HCT116 (cell line): ENCODE measurements at regions not wholly inside any gene's neighbourhood (a gene's known extent, or its start where the extent isn't known, plus 50 kb on each side); places are given as distances from the start of the nearest gene placed in this dataset.

Experiments used
- ATAC-seq: fragments of 200-7000 bp; cut with Tn5 transposase; 2 replicates; pipeline ENCODE4 v1.9.1; 2020; ENCODE audit warnings: mild to moderate bottlenecking, moderate library complexity
- BruUV-seq: library from RNA; stranded (reverse); fragments of 400-500 nt; replicated peaks from 2 replicates; lab custom pipeline; 2021; lab: Mats Ljungman, UMichigan
- CTCF ChIA-PET: fragments of 300-600 bp; sonication (Branson Sonifier 250); formaldehyde crosslinking; loops from one replicate; lab custom pipeline; 2021; ENCODE audit warnings: antibody characterized with exemption; lab: Charles Lee
- POLR2A ChIA-PET: fragments of 300-600, 350-600 bp; sonication (Branson Sonifier 250); formaldehyde crosslinking; loops from one replicate; lab custom pipeline; 2021; ENCODE audit warnings: antibody characterized with exemption; lab: Charles Lee
- RAD21 ChIA-PET, 2 experiments: fragments of 300-600 bp; sonication (Branson Sonifier 250); formaldehyde crosslinking; loops; one replicate each; lab custom pipeline; 2023; ENCODE audit warnings: low total read pairs in 2 of 2; ENCODE audit not compliant: uncharacterized antibody in 2 of 2, unreplicated experiment in 2 of 2, low non-redundant PET in 1 of 2; lab: Charles Lee
- DNase-seq: peaks from one replicate; pipeline ENCODE4 v3.0.0-alpha.2; 2010; ENCODE audit warnings: low read depth, low spot score
- H2AFZ ChIP-seq: fragments of 200-600 bp; shearing (Covaris generic), sonication (generic); 2 replicates; pipeline ENCODE4 v1.6.1; 2017; ENCODE audit warnings: low read depth, mixed run types, mixed read lengths, antibody characterized with exemption, low read length; ENCODE audit not compliant: poor library complexity, severe bottlenecking
- H3K27ac ChIP-seq: 2 replicates; pipeline ENCODE4 v1.5.1; 2012; ENCODE audit warnings: low read depth, low read length
- H3K27me3 ChIP-seq: fragments of 200-600 bp; sonication (generic); 2 replicates; pipeline ENCODE4 v1.6.1; 2016; ENCODE audit warnings: mixed run types, low read length, mixed read lengths; ENCODE audit not compliant: insufficient read depth
- H3K36me3 ChIP-seq, 2 experiments: fragments of 200-500 bp in 1 of 2; fragments of 200-600 bp in 1 of 2; sonication (Bioruptor generic) in 1 of 2; sonication (generic) in 1 of 2; 2 replicates each; pipeline versions ENCODE4 v1.5.1 to v1.6.1; 2014 to 2016; ENCODE audit warnings: low read length in 2 of 2, inconsistent platforms in 1 of 2, mixed read lengths in 1 of 2, mixed run types in 1 of 2; ENCODE audit not compliant: insufficient read depth in 2 of 2, control insufficient read depth in 1 of 2
- H3K4me1 ChIP-seq, 2 experiments: fragments of 200-600 bp in 1 of 2; sonication (generic) in 1 of 2; 2 replicates each; pipeline versions ENCODE4 v1.5.1 to v1.6.1; 2012 to 2017; ENCODE audit warnings: low read length in 2 of 2, inconsistent platforms in 1 of 2, mild to moderate bottlenecking in 1 of 2, mixed read lengths in 1 of 2, mixed run types in 1 of 2, moderate library complexity in 1 of 2; ENCODE audit not compliant: insufficient read depth in 2 of 2, control insufficient read depth in 1 of 2
- H3K4me2 ChIP-seq: fragments of 200-600 bp; sonication (generic); 2 replicates; pipeline ENCODE4 v1.6.1; 2017; ENCODE audit warnings: mixed run types, low read length, mixed read lengths
- H3K4me3 ChIP-seq, 2 experiments: fragments of 200-600 bp in 1 of 2; sonication (generic) in 1 of 2; replicated peaks in 1 of 2; 2 replicates each; pipeline ENCODE4 v1.5.1; 2011 to 2016; ENCODE audit warnings: low read length in 2 of 2, control low read depth in 1 of 2, low read depth in 1 of 2, mild to moderate bottlenecking in 1 of 2, mixed read lengths in 1 of 2, mixed run types in 1 of 2
- H3K79me2 ChIP-seq: fragments of 200-600 bp; sonication (generic); 2 replicates; pipeline ENCODE4 v1.6.1; 2017; ENCODE audit warnings: mild to moderate bottlenecking, mixed run types, low read length, moderate library complexity, mixed read lengths; ENCODE audit not compliant: insufficient read depth
- H3K9ac ChIP-seq: fragments of 200-600 bp; sonication (generic); 2 replicates; pipeline ENCODE4 v1.6.1; 2016; ENCODE audit warnings: low read length, mixed read lengths
- H3K9me2 ChIP-seq: fragments of 200-600 bp; sonication (generic), shearing (Covaris generic); 2 replicates; pipeline ENCODE4 v1.6.1; 2017; ENCODE audit warnings: mixed run types, mild to moderate bottlenecking, moderate library complexity; ENCODE audit not compliant: insufficient read depth
- H3K9me3 ChIP-seq, 2 experiments: fragments of 200-500 bp in 1 of 2; fragments of 200-600 bp in 1 of 2; sonication (Bioruptor generic) in 1 of 2; sonication (generic) in 1 of 2; 2 replicates each; pipeline ENCODE4 v1.6.1; 2014 to 2017; ENCODE audit warnings: low read length in 2 of 2, mixed read lengths in 2 of 2, inconsistent platforms in 1 of 2, low read depth in 1 of 2, mild to moderate bottlenecking in 1 of 2, mixed run types in 1 of 2, moderate library complexity in 1 of 2; ENCODE audit not compliant: control insufficient read depth in 1 of 2, insufficient read depth in 1 of 2
- H4K20me1 ChIP-seq: fragments of 200-600 bp; sonication (generic), shearing (Covaris generic); 2 replicates; pipeline ENCODE4 v1.6.1; 2017; ENCODE audit warnings: mixed run types, mild to moderate bottlenecking, moderate library complexity; ENCODE audit not compliant: insufficient read depth
- CBX3 ChIP-seq: IDR thresholded peaks from 2 replicates; pipeline ENCODE4 v1.6.1; 2012; ENCODE audit warnings: low read depth
- EZH2 ChIP-seq: fragments of 200-600 bp; sonication (generic); IDR thresholded peaks from 2 replicates; pipeline ENCODE4 v1.6.1; 2017; ENCODE audit warnings: antibody characterized with exemption, mixed run types
- FOSL1 ChIP-seq: IDR thresholded peaks from 2 replicates; pipeline ENCODE4 v1.6.1; 2012; ENCODE audit warnings: low read depth
- POLR2A ChIP-seq: IDR thresholded peaks from 2 replicates; pipeline ENCODE4 v1.7.0; 2011; ENCODE audit warnings: borderline replicate concordance; ENCODE audit not compliant: insufficient read depth, insufficient read length; ENCODE audit errors: extremely low read depth
- POLR2AphosphoS5 ChIP-seq: IDR thresholded peaks from 2 replicates; pipeline ENCODE4 v1.6.1; 2011; ENCODE audit warnings: mild to moderate bottlenecking, low read depth, low read length, moderate library complexity
- REST ChIP-seq: IDR thresholded peaks from 2 replicates; pipeline ENCODE4 v1.6.1; 2012; ENCODE audit warnings: low read depth
- SP1 ChIP-seq: IDR thresholded peaks from 2 replicates; pipeline ENCODE4 v1.6.1; 2012; ENCODE audit warnings: low read depth
- SRF ChIP-seq: IDR thresholded peaks from 2 replicates; pipeline ENCODE4 v1.6.1; 2012; ENCODE audit warnings: low read depth
- TCF7L2 ChIP-seq: IDR thresholded peaks from 2 replicates; pipeline ENCODE4 v1.7.0; 2011; ENCODE audit warnings: borderline replicate concordance, inconsistent platforms; ENCODE audit not compliant: insufficient read depth, insufficient read length; ENCODE audit errors: extremely low read depth
- YY1 ChIP-seq: IDR thresholded peaks from 2 replicates; pipeline ENCODE4 v1.6.1; 2011; ENCODE audit warnings: low read length, low read depth, moderate library complexity, mild to moderate bottlenecking; ENCODE audit not compliant: insufficient replicate concordance; ENCODE audit errors: extremely low read depth
- ZFX ChIP-seq: fragments of 450-650 bp; IDR thresholded peaks from 2 replicates; pipeline ENCODE4 v1.6.1; 2017
- ZNF274 ChIP-seq: fragments of 200-500 bp; sonication (Bioruptor generic); IDR thresholded peaks from 2 replicates; pipeline ENCODE4 v1.6.1; 2014; ENCODE audit warnings: mild to moderate bottlenecking, low read depth, low read length, inconsistent platforms
- intact Hi-C: fragments of 100-400 bp; cut with micrococcal nuclease; formaldehyde crosslinking; loops from 2 replicates; pipeline ENCODE4 v1.10.0; 2022
- TF ChIP-seq, protein P1 (sequence below): IDR thresholded peaks from 2 replicates; pipeline ENCODE4 v1.6.1; 2012
- TF ChIP-seq, protein P2 (sequence below), 3 experiments: fragments of 200-600 bp in 1 of 3; sonication (generic) in 1 of 3; IDR thresholded peaks in 2 of 3; conservative IDR thresholded peaks in 1 of 3; 2 replicates each; pipeline ENCODE4 v1.5.1; 2012 to 2017; ENCODE audit warnings: low read depth in 2 of 3, low read length in 2 of 3, antibody characterized with exemption in 1 of 3, borderline replicate concordance in 1 of 3, control low read depth in 1 of 3, mild to moderate bottlenecking in 1 of 3, mixed read lengths in 1 of 3, mixed run types in 1 of 3, moderate library complexity in 1 of 3; ENCODE audit not compliant: insufficient read depth in 1 of 3
- TF ChIP-seq, protein P3 (sequence below): IDR thresholded peaks from 2 replicates; pipeline ENCODE4 v1.6.1; 2011; ENCODE audit warnings: mild to moderate bottlenecking, low read length, moderate library complexity; ENCODE audit not compliant: insufficient replicate concordance; ENCODE audit errors: extremely low read depth
- TF ChIP-seq, protein P4 (sequence below): IDR thresholded peaks from 2 replicates; pipeline ENCODE4 v1.6.1; 2012

DNA sequence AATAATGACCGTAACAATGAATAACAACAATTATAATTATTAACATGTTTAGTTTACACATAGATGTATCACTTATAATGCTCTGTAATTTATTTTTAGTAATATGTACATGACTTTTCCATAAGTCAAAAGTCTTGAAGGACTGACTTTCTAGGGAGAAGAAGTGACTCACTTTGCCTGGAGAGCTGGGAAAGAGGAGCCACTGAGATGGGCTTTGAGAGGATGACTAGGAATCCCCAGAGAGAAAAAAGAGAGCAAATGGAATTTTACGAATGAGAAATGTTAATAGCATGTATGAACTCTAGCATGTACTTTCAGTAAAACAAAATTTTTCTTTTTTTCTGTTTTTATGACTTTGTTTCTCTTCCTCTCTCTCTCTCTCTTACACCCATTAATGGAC lies 67.8 kb upstream of the RALY start:
- ATAC-seq (no peak), DNase-seq (no peak)
- BruUV-seq: no TSS peak
- Histone ChIP-seq H3K9ac (no peak overlapping the region), H3K27ac (no peak overlapping the region), H3K79me2 (no peaks in the 10 kb centered on the region), H3K9me2 (no peaks in the 10 kb centered on the region), H3K4me1 (no peaks in the 10 kb centered on the region), H3K36me3 (no peaks in the 10 kb centered on the region), H3K27me3 (no peaks in the 10 kb centered on the region), H4K20me1 (no peaks in the 10 kb centered on the region), H3K4me2 (no peak overlapping the region), H3K9me3 (no peaks in the 10 kb centered on the region), H3K4me3 (no peak overlapping the region), H2AFZ (no peak overlapping the region)
- CTCF ChIA-PET: interaction anchor here (3.3 kb wide), 1 partner anchor 11 kb away, joined by 12 read pairs; no protein-coding TSS in a partner anchor
- intact Hi-C loops: no loop called here
- TF ChIP-seq, protein P1, sequence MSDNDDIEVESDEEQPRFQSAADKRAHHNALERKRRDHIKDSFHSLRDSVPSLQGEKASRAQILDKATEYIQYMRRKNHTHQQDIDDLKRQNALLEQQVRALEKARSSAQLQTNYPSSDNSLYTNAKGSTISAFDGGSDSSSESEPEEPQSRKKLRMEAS: no peak
- TF ChIP-seq, protein P2, sequence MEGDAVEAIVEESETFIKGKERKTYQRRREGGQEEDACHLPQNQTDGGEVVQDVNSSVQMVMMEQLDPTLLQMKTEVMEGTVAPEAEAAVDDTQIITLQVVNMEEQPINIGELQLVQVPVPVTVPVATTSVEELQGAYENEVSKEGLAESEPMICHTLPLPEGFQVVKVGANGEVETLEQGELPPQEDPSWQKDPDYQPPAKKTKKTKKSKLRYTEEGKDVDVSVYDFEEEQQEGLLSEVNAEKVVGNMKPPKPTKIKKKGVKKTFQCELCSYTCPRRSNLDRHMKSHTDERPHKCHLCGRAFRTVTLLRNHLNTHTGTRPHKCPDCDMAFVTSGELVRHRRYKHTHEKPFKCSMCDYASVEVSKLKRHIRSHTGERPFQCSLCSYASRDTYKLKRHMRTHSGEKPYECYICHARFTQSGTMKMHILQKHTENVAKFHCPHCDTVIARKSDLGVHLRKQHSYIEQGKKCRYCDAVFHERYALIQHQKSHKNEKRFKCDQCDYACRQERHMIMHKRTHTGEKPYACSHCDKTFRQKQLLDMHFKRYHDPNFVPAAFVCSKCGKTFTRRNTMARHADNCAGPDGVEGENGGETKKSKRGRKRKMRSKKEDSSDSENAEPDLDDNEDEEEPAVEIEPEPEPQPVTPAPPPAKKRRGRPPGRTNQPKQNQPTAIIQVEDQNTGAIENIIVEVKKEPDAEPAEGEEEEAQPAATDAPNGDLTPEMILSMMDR (IDR thresholded peaks at IDR 0.05 in 2 of 3, conservative IDR thresholded peaks at IDR 0.05 in 1 of 3; ENCODE audit: borderline replicate concordance in 1 of 3, insufficient read depth in 1 of 3, low read depth in 2 of 3, low read length in 2 of 3): no peak
- TF ChIP-seq, protein P3, sequence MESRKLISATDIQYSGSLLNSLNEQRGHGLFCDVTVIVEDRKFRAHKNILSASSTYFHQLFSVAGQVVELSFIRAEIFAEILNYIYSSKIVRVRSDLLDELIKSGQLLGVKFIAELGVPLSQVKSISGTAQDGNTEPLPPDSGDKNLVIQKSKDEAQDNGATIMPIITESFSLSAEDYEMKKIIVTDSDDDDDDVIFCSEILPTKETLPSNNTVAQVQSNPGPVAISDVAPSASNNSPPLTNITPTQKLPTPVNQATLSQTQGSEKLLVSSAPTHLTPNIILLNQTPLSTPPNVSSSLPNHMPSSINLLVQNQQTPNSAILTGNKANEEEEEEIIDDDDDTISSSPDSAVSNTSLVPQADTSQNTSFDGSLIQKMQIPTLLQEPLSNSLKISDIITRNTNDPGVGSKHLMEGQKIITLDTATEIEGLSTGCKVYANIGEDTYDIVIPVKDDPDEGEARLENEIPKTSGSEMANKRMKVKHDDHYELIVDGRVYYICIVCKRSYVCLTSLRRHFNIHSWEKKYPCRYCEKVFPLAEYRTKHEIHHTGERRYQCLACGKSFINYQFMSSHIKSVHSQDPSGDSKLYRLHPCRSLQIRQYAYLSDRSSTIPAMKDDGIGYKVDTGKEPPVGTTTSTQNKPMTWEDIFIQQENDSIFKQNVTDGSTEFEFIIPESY: no peak
- no peak for TF ChIP-seq SRF
- TF ChIP-seq TCF7L2: no peak
- TF ChIP-seq CBX3: no peak
- no peak for TF ChIP-seq POLR2AphosphoS5
- no peak for TF ChIP-seq YY1
- TF ChIP-seq SP1: no peak
- no peak for TF ChIP-seq ZNF274
- no peak for TF ChIP-seq FOSL1
- no peak for TF ChIP-seq ZFX
- TF ChIP-seq REST: no peak
- TF ChIP-seq POLR2A: no peak
- TF ChIP-seq EZH2: no peak
- TF ChIP-seq, protein P4, sequence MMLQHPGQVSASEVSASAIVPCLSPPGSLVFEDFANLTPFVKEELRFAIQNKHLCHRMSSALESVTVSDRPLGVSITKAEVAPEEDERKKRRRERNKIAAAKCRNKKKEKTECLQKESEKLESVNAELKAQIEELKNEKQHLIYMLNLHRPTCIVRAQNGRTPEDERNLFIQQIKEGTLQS: no peak
- RAD21 ChIA-PET: no interaction called here
- POLR2A ChIA-PET: no interaction called here
